PC-9 (cell line): ENCODE measurements at regions not wholly inside any gene's neighbourhood (a gene's known extent, or its start where the extent isn't known, plus 50 kb on each side); places are given as distances from the start of the nearest gene placed in this dataset.

Experiments used
- BruUV-seq: library from RNA; stranded (reverse); fragments of 400-500 nt; replicated peaks from 2 replicates; lab custom pipeline; 2021; lab: Mats Ljungman, UMichigan
- CTCF ChIA-PET: fragments of 300-600 bp; sonication (Branson Sonifier 250); formaldehyde crosslinking; loops from one replicate; lab custom pipeline; 2022; ENCODE audit warnings: antibody characterized with exemption; lab: Charles Lee
- POLR2A ChIA-PET: fragments of 300-600 bp; sonication (Branson Sonifier 250); formaldehyde crosslinking; loops from one replicate; lab custom pipeline; 2022; ENCODE audit warnings: antibody characterized with exemption; ENCODE audit not compliant: unreplicated experiment; lab: Charles Lee
- DNase-seq, 2 experiments: peaks; one replicate each; pipeline versions ENCODE4 v3.0.0 to v3.0.0-alpha.2; 2015 to 2022; ENCODE audit warnings: mixed read lengths in 1 of 2
- H2AFZ ChIP-seq: fragments of 200-600 bp; sonication (generic); 2 replicates; pipeline ENCODE4 v1.8.1; 2017; ENCODE audit warnings: antibody characterized with exemption
- H3F3A ChIP-seq: fragments of 200-600 bp; sonication (generic); 2 replicates; pipeline ENCODE4 v1.8.1; 2017; ENCODE audit warnings: antibody characterized with exemption, mild to moderate bottlenecking, low read depth; ENCODE audit not compliant: insufficient read depth
- H3K27ac ChIP-seq: fragments of 200-600 bp; sonication (generic); 2 replicates; pipeline ENCODE4 v1.6.1; 2016; ENCODE audit warnings: mixed run types
- H3K27me3 ChIP-seq: fragments of 200-600 bp; sonication (generic); 2 replicates; pipeline ENCODE4 v1.6.1; 2016; ENCODE audit warnings: low read depth, mixed run types; ENCODE audit not compliant: insufficient read depth
- H3K36me3 ChIP-seq: fragments of 200-600 bp; sonication (generic); 2 replicates; pipeline ENCODE4 v1.6.1; 2016; ENCODE audit warnings: low read depth, mixed run types
- H3K4me1 ChIP-seq: fragments of 200-600 bp; sonication (generic); replicated peaks from 2 replicates; pipeline ENCODE4 v1.6.1; 2016; ENCODE audit warnings: mixed run types; ENCODE audit not compliant: insufficient read depth
- H3K4me2 ChIP-seq: fragments of 200-600 bp; sonication (generic); 2 replicates; pipeline ENCODE4 v1.6.1; 2017; ENCODE audit warnings: mixed run types
- H3K4me3 ChIP-seq: fragments of 200-600 bp; sonication (generic); 2 replicates; pipeline ENCODE4 v1.6.1; 2016; ENCODE audit warnings: mixed run types
- H3K79me2 ChIP-seq: fragments of 200-600 bp; sonication (generic); 2 replicates; pipeline ENCODE4 v1.6.1; 2017; ENCODE audit warnings: low read depth, mixed run types
- H3K9me2 ChIP-seq: fragments of 200-600 bp; sonication (generic); 2 replicates; pipeline ENCODE4 v1.8.1; 2017; ENCODE audit warnings: mild to moderate bottlenecking; ENCODE audit not compliant: insufficient read depth
- H3K9me3 ChIP-seq: fragments of 200-600 bp; sonication (generic); 2 replicates; pipeline ENCODE4 v1.8.1; 2016; ENCODE audit warnings: low read depth; ENCODE audit not compliant: insufficient read depth
- H4K20me1 ChIP-seq: fragments of 200-600 bp; sonication (generic); 2 replicates; pipeline ENCODE4 v1.8.1; 2017; ENCODE audit not compliant: insufficient read depth
- EZH2 ChIP-seq: fragments of 200-600 bp; sonication (generic); IDR thresholded peaks from 2 replicates; pipeline ENCODE4 v1.8.0; 2017; ENCODE audit warnings: antibody characterized with exemption, low read depth
- intact Hi-C: fragments of 100-400 bp; cut with micrococcal nuclease; formaldehyde crosslinking; loops from one replicate; pipeline ENCODE4 v1.10.0; 2022; ENCODE audit not compliant: unreplicated experiment
- TF ChIP-seq, protein P1 (sequence below): fragments of 200-600 bp; sonication (generic); conservative IDR thresholded peaks from 2 replicates; pipeline ENCODE4 v1.6.1; 2017; ENCODE audit warnings: mixed run types, antibody characterized with exemption, mild to moderate bottlenecking, moderate library complexity

GRCh38 chr10:3435671-3436070 lies 263.1 kb upstream of the PITRM1 start:
- H3K36me3 ChIP-seq: no peaks in the 10 kb centered on the region
- CTCF ChIA-PET: no interaction called here
- no TSS peak for BruUV-seq

GRCh38 chr10:3433988-3434387 lies 261.4 kb upstream of the PITRM1 start:
- Histone ChIP-seq H2AFZ (no peak overlapping the region), H3K36me3 (no peaks in the 10 kb centered on the region), H3K27me3 (no peaks in the 10 kb centered on the region), H4K20me1 (no peaks in the 10 kb centered on the region), H3F3A (no peaks in the 10 kb centered on the region), H3K9me2 (no peaks in the 10 kb centered on the region), H3K4me1 (no peaks in the 10 kb centered on the region), H3K27ac (no peak overlapping the region), H3K9me3 (no peaks in the 10 kb centered on the region), H3K79me2 (no peaks in the 10 kb centered on the region), H3K4me3 (no peak overlapping the region), H3K4me2 (no peak overlapping the region)
- CTCF ChIA-PET: no interaction called here
- no TSS peak for BruUV-seq
- intact Hi-C loops: no loop called here
- no peak for DNase-seq
- TF ChIP-seq EZH2: no peak
- TF ChIP-seq, protein P1, sequence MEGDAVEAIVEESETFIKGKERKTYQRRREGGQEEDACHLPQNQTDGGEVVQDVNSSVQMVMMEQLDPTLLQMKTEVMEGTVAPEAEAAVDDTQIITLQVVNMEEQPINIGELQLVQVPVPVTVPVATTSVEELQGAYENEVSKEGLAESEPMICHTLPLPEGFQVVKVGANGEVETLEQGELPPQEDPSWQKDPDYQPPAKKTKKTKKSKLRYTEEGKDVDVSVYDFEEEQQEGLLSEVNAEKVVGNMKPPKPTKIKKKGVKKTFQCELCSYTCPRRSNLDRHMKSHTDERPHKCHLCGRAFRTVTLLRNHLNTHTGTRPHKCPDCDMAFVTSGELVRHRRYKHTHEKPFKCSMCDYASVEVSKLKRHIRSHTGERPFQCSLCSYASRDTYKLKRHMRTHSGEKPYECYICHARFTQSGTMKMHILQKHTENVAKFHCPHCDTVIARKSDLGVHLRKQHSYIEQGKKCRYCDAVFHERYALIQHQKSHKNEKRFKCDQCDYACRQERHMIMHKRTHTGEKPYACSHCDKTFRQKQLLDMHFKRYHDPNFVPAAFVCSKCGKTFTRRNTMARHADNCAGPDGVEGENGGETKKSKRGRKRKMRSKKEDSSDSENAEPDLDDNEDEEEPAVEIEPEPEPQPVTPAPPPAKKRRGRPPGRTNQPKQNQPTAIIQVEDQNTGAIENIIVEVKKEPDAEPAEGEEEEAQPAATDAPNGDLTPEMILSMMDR: no peak
- POLR2A ChIA-PET: interaction anchor here (0.6 kb wide), 1 partner anchor 648 kb away, joined by 4 read pairs; no protein-coding TSS in a partner anchor

More at GRCh38 chr10:3435671-3436070, 263.1 kb upstream of the PITRM1 start:
- intact Hi-C loops: no loop called here
- Histone ChIP-seq H3K4me3 (no peak overlapping the region), H3K27me3 (no peaks in the 10 kb centered on the region), H4K20me1 (no peaks in the 10 kb centered on the region), H3K27ac (no peak overlapping the region), H3K9me2 (no peaks in the 10 kb centered on the region), H3K79me2 (no peaks in the 10 kb centered on the region), H3F3A (no peaks in the 10 kb centered on the region), H3K9me3 (no peaks in the 10 kb centered on the region), H3K4me1 (no peaks in the 10 kb centered on the region), H3K4me2 (no peak overlapping the region), H2AFZ (no peak overlapping the region)
- POLR2A ChIA-PET: interaction anchor here (0.7 kb wide), 1 partner anchor 15 kb away, joined by 6 read pairs; no protein-coding TSS in a partner anchor
- DNase-seq: no peak
- TF ChIP-seq, protein P1: no peak
- no peak for TF ChIP-seq EZH2

DNA sequence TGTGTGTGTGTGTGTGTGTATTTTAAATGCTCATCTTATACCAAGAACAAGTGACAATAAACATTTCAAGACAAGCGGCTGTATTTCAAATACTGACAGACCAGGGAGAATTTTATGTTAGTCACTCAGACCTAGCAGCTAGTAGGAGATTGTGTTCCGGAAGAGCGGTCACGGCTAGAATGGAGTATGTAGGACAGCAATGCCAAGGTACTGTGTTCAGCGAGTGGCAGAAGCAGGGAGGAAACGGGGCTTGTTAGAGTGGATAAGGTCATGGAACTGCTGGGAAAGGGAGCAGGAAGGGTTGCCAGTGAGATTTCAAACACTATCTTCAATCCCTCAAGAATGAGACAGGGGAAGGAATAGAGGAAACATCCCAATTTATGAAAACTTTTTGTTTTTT lies 260.5 kb upstream of the PITRM1 start:
- BruUV-seq: no TSS peak
- intact Hi-C loops: no loop called here
- Histone ChIP-seq H4K20me1 (no peaks in the 10 kb centered on the region), H3F3A (no peaks in the 10 kb centered on the region), H3K27ac (no peak overlapping the region), H3K4me3 (no peak overlapping the region), H3K36me3 (no peaks in the 10 kb centered on the region), H3K4me1 (no peaks in the 10 kb centered on the region), H3K79me2 (no peaks in the 10 kb centered on the region), H3K9me2 (no peaks in the 10 kb centered on the region), H3K9me3 (no peaks in the 10 kb centered on the region), H3K4me2 (no peak overlapping the region), H3K27me3 (no peaks in the 10 kb centered on the region), H2AFZ (no peak overlapping the region)
- ChIA-PET POLR2A (no interaction called here), CTCF (no interaction called here)
- no peak for DNase-seq
- TF ChIP-seq EZH2: no peak
- TF ChIP-seq, protein P1: no peak
